ENCODE measurements at regions not wholly inside any gene's neighbourhood (a gene's known extent, or its start where the extent isn't known, plus 50 kb on each side); places are given as distances from the start of the nearest gene placed in this dataset.
"Not testable (repeated sequence)": the region's sequence is repeated elsewhere in the genome, so short reads cannot be mapped to it uniquely, and the experiment has no call there.

DNA sequence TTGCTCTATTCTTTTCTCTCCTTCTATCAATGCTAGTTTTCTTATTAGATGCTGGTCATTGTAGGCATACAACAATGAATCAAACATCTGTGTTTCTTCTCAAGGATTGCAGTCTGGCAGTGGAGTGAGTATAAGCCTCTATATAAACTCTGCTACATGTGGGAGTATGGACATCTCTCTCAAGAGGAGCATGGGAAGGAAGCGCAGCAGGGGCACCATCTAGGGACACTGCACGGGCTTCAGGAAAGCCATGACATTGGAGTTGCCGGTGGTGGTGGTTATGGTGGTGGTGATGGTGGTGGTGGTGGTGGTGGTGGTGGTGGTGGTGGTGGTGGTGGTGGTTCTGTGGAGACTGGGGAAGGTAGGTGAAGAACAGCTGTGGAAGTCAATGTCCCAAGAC lies 462.6 kb downstream of the RNF144A start:
- H3K4me3 ChIP-seq, result no peak overlapping the region
- intact Hi-C loops (cut with micrococcal nuclease) (no loop called here), in situ Hi-C loops (cut with MboI) (no loop called here)
- H3K9me1 ChIP-seq (ENCODE audit: control insufficient read depth, insufficient read depth, low read length), result no peaks in the 10 kb centered on the region
- ATAC-seq (peak; percentile 60; the same call in 1 of the 3 replicates), FAIRE-seq (no peak), DNase-seq (ENCODE audit: extremely low read depth in 1 of 4, low spot score in 3 of 4) (peak in 1 of 4 experiments; percentile 9)
- no peaks in the 10 kb centered on the region for H4K20me1 ChIP-seq (replicated peaks; ENCODE audit: control insufficient read depth, insufficient read depth, low read length)
- no peaks in the 10 kb centered on the region for H3K36me3 ChIP-seq (ENCODE audit: control insufficient read depth, insufficient read depth, low read length)
- H3K4me1 ChIP-seq (replicated peaks in 1 of 2; ENCODE audit: control insufficient read depth in 2 of 2, insufficient read depth in 2 of 2, low read length in 2 of 2), result no peaks in the 10 kb centered on the region
- H3K79me2 ChIP-seq (ENCODE audit: control insufficient read depth, insufficient read depth, low read length), result no peaks in the 10 kb centered on the region
- ChIA-PET POLR2A (no interaction called here), CTCF (ENCODE audit: low intra/inter-chr PET ratio) (no interaction called here)
- no peak overlapping the region for H2AFZ ChIP-seq (ENCODE audit: low read depth, low read length)
- H3K9me3 ChIP-seq (replicated peaks; ENCODE audit: control insufficient read depth, insufficient read depth, low read depth, low read length), result no peaks in the 10 kb centered on the region
- TF ChIP-seq, protein P1, sequence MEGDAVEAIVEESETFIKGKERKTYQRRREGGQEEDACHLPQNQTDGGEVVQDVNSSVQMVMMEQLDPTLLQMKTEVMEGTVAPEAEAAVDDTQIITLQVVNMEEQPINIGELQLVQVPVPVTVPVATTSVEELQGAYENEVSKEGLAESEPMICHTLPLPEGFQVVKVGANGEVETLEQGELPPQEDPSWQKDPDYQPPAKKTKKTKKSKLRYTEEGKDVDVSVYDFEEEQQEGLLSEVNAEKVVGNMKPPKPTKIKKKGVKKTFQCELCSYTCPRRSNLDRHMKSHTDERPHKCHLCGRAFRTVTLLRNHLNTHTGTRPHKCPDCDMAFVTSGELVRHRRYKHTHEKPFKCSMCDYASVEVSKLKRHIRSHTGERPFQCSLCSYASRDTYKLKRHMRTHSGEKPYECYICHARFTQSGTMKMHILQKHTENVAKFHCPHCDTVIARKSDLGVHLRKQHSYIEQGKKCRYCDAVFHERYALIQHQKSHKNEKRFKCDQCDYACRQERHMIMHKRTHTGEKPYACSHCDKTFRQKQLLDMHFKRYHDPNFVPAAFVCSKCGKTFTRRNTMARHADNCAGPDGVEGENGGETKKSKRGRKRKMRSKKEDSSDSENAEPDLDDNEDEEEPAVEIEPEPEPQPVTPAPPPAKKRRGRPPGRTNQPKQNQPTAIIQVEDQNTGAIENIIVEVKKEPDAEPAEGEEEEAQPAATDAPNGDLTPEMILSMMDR (IDR thresholded peaks at IDR 0.05 in 2 of 3, conservative IDR thresholded peaks at IDR 0.05 in 1 of 3; ENCODE audit: insufficient read depth in 2 of 3, low read depth in 1 of 3, low read length in 3 of 3), result peak; percentile 5 to 24 (median 21); a peak in 1 of 6 replicates
- TF ChIP-seq ZNF3 (CRISPR knock-in tag; IDR thresholded peaks at IDR 0.05), result no peak
- no peak overlapping the region for H3K27ac ChIP-seq (ENCODE audit: extremely low read depth, low read depth, low read length)
- 0% methylated on average over 3 of the region's 3 CpGs for WGBS (ENCODE audit: insufficient coverage, low coverage, missing lambda C conversion rate)
- no peak overlapping the region for H3K9ac ChIP-seq (ENCODE audit: insufficient read depth in 1 of 2, low read depth in 2 of 2, low read length in 2 of 2)
- no peaks in the 10 kb centered on the region for H3K27me3 ChIP-seq (ENCODE audit: control insufficient read depth in 2 of 2, insufficient read depth in 2 of 2, low read length in 2 of 2)
- H3K4me2 ChIP-seq (ENCODE audit: insufficient read depth, low read length), result no peak overlapping the region
- BruUV-seq (replicated peaks), result no TSS peak

DNA sequence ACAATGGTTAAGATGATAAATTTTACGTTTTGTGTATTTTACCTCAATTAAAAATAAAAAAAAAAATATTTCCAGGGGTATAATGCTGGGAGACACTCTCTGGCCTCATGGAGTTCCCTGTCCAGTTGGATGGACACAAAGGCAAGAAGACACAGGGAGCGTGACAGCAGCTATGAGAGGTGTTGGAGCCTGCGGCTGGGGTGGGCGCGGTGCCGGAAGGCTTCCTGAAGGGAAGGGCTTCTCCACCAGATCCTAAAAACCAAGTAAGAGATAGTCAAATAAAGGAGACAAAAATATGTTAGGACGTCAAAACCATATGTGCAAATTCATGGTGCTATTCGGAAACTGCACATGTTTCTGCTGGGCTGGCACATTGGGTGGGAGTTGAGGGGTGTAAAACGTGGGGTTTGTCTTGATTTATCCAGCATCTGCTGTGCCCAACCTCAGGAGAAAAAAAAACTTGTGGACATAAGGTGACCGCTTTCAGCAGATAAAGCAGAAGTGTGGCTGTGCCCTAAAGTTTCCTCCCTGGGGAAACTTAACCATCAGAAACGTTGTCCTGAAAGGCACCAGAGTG lies 467.6 kb downstream of the RNF144A start:
- no peaks in the 10 kb centered on the region for H4K20me1 ChIP-seq (replicated peaks; ENCODE audit: control insufficient read depth, insufficient read depth, low read length)
- POLR2A ChIA-PET, result no interaction called here
- no peak for DNase-seq (ENCODE audit: extremely low read depth in 1 of 4, low spot score in 3 of 4)
- FAIRE-seq, result no peak
- in situ Hi-C loops (cut with MboI), result no loop called here
- H3K4me1 ChIP-seq (replicated peaks in 1 of 2; ENCODE audit: control insufficient read depth in 2 of 2, insufficient read depth in 2 of 2, low read length in 2 of 2), result no peaks in the 10 kb centered on the region
- intact Hi-C loops (cut with micrococcal nuclease), result no loop called here
- H3K36me3 ChIP-seq (ENCODE audit: control insufficient read depth, insufficient read depth, low read length), result no peaks in the 10 kb centered on the region
- CTCF ChIA-PET (ENCODE audit: low intra/inter-chr PET ratio), result no interaction called here
- TF ChIP-seq ZNF324 (CRISPR knock-in tag; IDR thresholded peaks at IDR 0.05), result no peak
- TF ChIP-seq DNMT1 (IDR thresholded peaks at IDR 0.05), result no peak
- TF ChIP-seq MAFG (tag; conservative IDR thresholded peaks at IDR 0.05), result no peak
- TF ChIP-seq GTF2A2 (tag; IDR thresholded peaks at IDR 0.05), result no peak
- H3K9me1 ChIP-seq (ENCODE audit: control insufficient read depth, insufficient read depth, low read length), result no peaks in the 10 kb centered on the region
- H2AFZ ChIP-seq (ENCODE audit: low read depth, low read length), result no peak overlapping the region
- H3K9me3 ChIP-seq (replicated peaks; ENCODE audit: control insufficient read depth, insufficient read depth, low read depth, low read length), result no peaks in the 10 kb centered on the region
- no peak overlapping the region for H3K27ac ChIP-seq (ENCODE audit: extremely low read depth, low read depth, low read length)
- no peak overlapping the region for H3K4me3 ChIP-seq
- no TSS peak for BruUV-seq (replicated peaks)
- H3K27me3 ChIP-seq (ENCODE audit: control insufficient read depth in 2 of 2, insufficient read depth in 2 of 2, low read length in 2 of 2), result no peaks in the 10 kb centered on the region
- WGBS (ENCODE audit: insufficient coverage, low coverage, missing lambda C conversion rate), result 1% methylated on average over 11 of the region's 11 CpGs
- H3K9ac ChIP-seq (ENCODE audit: insufficient read depth in 1 of 2, low read depth in 2 of 2, low read length in 2 of 2), result no peak overlapping the region
- H3K79me2 ChIP-seq (ENCODE audit: control insufficient read depth, insufficient read depth, low read length), result no peaks in the 10 kb centered on the region
- no peak overlapping the region for H3K4me2 ChIP-seq (ENCODE audit: insufficient read depth, low read length)
- no peak for ATAC-seq

DNA sequence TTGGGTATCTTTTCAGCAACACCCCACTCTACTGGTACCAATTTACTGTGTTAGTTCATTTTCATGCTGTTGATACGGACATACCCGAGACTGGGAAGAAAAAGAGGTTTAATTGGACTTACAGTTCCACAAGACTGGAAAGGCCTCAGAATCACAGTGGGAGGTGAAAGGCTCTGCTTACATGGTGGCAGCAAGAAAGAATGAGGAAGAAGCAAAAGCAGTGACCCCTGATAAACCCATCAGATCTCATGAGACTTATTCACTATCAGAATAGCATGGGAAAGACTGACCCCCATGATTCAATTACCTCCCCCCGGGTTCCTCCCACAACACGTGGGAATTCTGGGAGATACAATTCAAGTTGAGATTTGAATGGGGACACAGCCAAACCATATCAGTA lies 473.1 kb downstream of the RNF144A start:
- H3K4me3 ChIP-seq; CTCF ChIA-PET (ENCODE audit: low intra/inter-chr PET ratio); H3K4me2 ChIP-seq (ENCODE audit: insufficient read depth, low read length); BruUV-seq (replicated peaks); intact Hi-C loops (cut with micrococcal nuclease); H3K79me2 ChIP-seq (ENCODE audit: control insufficient read depth, insufficient read depth, low read length); H2AFZ ChIP-seq (ENCODE audit: low read depth, low read length); H3K9me3 ChIP-seq (replicated peaks; ENCODE audit: control insufficient read depth, insufficient read depth, low read depth, low read length); in situ Hi-C loops (cut with MboI); H3K27ac ChIP-seq (ENCODE audit: extremely low read depth, low read depth, low read length); ATAC-seq; FAIRE-seq; H3K4me1 ChIP-seq (replicated peaks in 1 of 2; ENCODE audit: control insufficient read depth in 2 of 2, insufficient read depth in 2 of 2, low read length in 2 of 2); DNase-seq (ENCODE audit: extremely low read depth in 1 of 4, low spot score in 3 of 4); H3K36me3 ChIP-seq (ENCODE audit: control insufficient read depth, insufficient read depth, low read length); H3K9ac ChIP-seq (ENCODE audit: insufficient read depth in 1 of 2, low read depth in 2 of 2, low read length in 2 of 2); POLR2A ChIA-PET; H3K9me1 ChIP-seq (ENCODE audit: control insufficient read depth, insufficient read depth, low read length); H3K27me3 ChIP-seq (ENCODE audit: control insufficient read depth in 2 of 2, insufficient read depth in 2 of 2, low read length in 2 of 2); H4K20me1 ChIP-seq (replicated peaks; ENCODE audit: control insufficient read depth, insufficient read depth, low read length): not testable (repeated sequence)
- WGBS (ENCODE audit: insufficient coverage, low coverage, missing lambda C conversion rate), result 2% methylated on average over 4 of the region's 4 CpGs

All from K562 (cell line).